HCT116 (cell line): ENCODE measurements at regions not wholly inside any gene's neighbourhood (a gene's known extent, or its start where the extent isn't known, plus 50 kb on each side); places are given as distances from the start of the nearest gene placed in this dataset.

Experiments used
- ATAC-seq: fragments of 200-7000 bp; cut with Tn5 transposase; 2 replicates; pipeline ENCODE4 v1.9.1; 2020; ENCODE audit warnings: mild to moderate bottlenecking, moderate library complexity
- BruUV-seq: library from RNA; stranded (reverse); fragments of 400-500 nt; replicated peaks from 2 replicates; lab custom pipeline; 2021; lab: Mats Ljungman, UMichigan
- CTCF ChIA-PET: fragments of 300-600 bp; sonication (Branson Sonifier 250); formaldehyde crosslinking; loops from one replicate; lab custom pipeline; 2021; ENCODE audit warnings: antibody characterized with exemption; lab: Charles Lee
- POLR2A ChIA-PET: fragments of 300-600, 350-600 bp; sonication (Branson Sonifier 250); formaldehyde crosslinking; loops from one replicate; lab custom pipeline; 2021; ENCODE audit warnings: antibody characterized with exemption; lab: Charles Lee
- RAD21 ChIA-PET, 2 experiments: fragments of 300-600 bp; sonication (Branson Sonifier 250); formaldehyde crosslinking; loops; one replicate each; lab custom pipeline; 2023; ENCODE audit warnings: low total read pairs in 2 of 2; ENCODE audit not compliant: uncharacterized antibody in 2 of 2, unreplicated experiment in 2 of 2, low non-redundant PET in 1 of 2; lab: Charles Lee
- DNase-seq: peaks from one replicate; pipeline ENCODE4 v3.0.0-alpha.2; 2010; ENCODE audit warnings: low read depth, low spot score
- H2AFZ ChIP-seq: fragments of 200-600 bp; shearing (Covaris generic), sonication (generic); 2 replicates; pipeline ENCODE4 v1.6.1; 2017; ENCODE audit warnings: low read depth, mixed run types, mixed read lengths, antibody characterized with exemption, low read length; ENCODE audit not compliant: poor library complexity, severe bottlenecking
- H3K27ac ChIP-seq: 2 replicates; pipeline ENCODE4 v1.5.1; 2012; ENCODE audit warnings: low read depth, low read length
- H3K27me3 ChIP-seq: fragments of 200-600 bp; sonication (generic); 2 replicates; pipeline ENCODE4 v1.6.1; 2016; ENCODE audit warnings: mixed run types, low read length, mixed read lengths; ENCODE audit not compliant: insufficient read depth
- H3K36me3 ChIP-seq, 2 experiments: fragments of 200-500 bp in 1 of 2; fragments of 200-600 bp in 1 of 2; sonication (Bioruptor generic) in 1 of 2; sonication (generic) in 1 of 2; 2 replicates each; pipeline versions ENCODE4 v1.5.1 to v1.6.1; 2014 to 2016; ENCODE audit warnings: low read length in 2 of 2, inconsistent platforms in 1 of 2, mixed read lengths in 1 of 2, mixed run types in 1 of 2; ENCODE audit not compliant: insufficient read depth in 2 of 2, control insufficient read depth in 1 of 2
- H3K4me1 ChIP-seq, 2 experiments: fragments of 200-600 bp in 1 of 2; sonication (generic) in 1 of 2; 2 replicates each; pipeline versions ENCODE4 v1.5.1 to v1.6.1; 2012 to 2017; ENCODE audit warnings: low read length in 2 of 2, inconsistent platforms in 1 of 2, mild to moderate bottlenecking in 1 of 2, mixed read lengths in 1 of 2, mixed run types in 1 of 2, moderate library complexity in 1 of 2; ENCODE audit not compliant: insufficient read depth in 2 of 2, control insufficient read depth in 1 of 2
- H3K4me2 ChIP-seq: fragments of 200-600 bp; sonication (generic); 2 replicates; pipeline ENCODE4 v1.6.1; 2017; ENCODE audit warnings: mixed run types, low read length, mixed read lengths
- H3K4me3 ChIP-seq, 2 experiments: fragments of 200-600 bp in 1 of 2; sonication (generic) in 1 of 2; replicated peaks in 1 of 2; 2 replicates each; pipeline ENCODE4 v1.5.1; 2011 to 2016; ENCODE audit warnings: low read length in 2 of 2, control low read depth in 1 of 2, low read depth in 1 of 2, mild to moderate bottlenecking in 1 of 2, mixed read lengths in 1 of 2, mixed run types in 1 of 2
- H3K79me2 ChIP-seq: fragments of 200-600 bp; sonication (generic); 2 replicates; pipeline ENCODE4 v1.6.1; 2017; ENCODE audit warnings: mild to moderate bottlenecking, mixed run types, low read length, moderate library complexity, mixed read lengths; ENCODE audit not compliant: insufficient read depth
- H3K9ac ChIP-seq: fragments of 200-600 bp; sonication (generic); 2 replicates; pipeline ENCODE4 v1.6.1; 2016; ENCODE audit warnings: low read length, mixed read lengths
- H3K9me2 ChIP-seq: fragments of 200-600 bp; sonication (generic), shearing (Covaris generic); 2 replicates; pipeline ENCODE4 v1.6.1; 2017; ENCODE audit warnings: mixed run types, mild to moderate bottlenecking, moderate library complexity; ENCODE audit not compliant: insufficient read depth
- H3K9me3 ChIP-seq, 2 experiments: fragments of 200-500 bp in 1 of 2; fragments of 200-600 bp in 1 of 2; sonication (Bioruptor generic) in 1 of 2; sonication (generic) in 1 of 2; 2 replicates each; pipeline ENCODE4 v1.6.1; 2014 to 2017; ENCODE audit warnings: low read length in 2 of 2, mixed read lengths in 2 of 2, inconsistent platforms in 1 of 2, low read depth in 1 of 2, mild to moderate bottlenecking in 1 of 2, mixed run types in 1 of 2, moderate library complexity in 1 of 2; ENCODE audit not compliant: control insufficient read depth in 1 of 2, insufficient read depth in 1 of 2
- H4K20me1 ChIP-seq: fragments of 200-600 bp; sonication (generic), shearing (Covaris generic); 2 replicates; pipeline ENCODE4 v1.6.1; 2017; ENCODE audit warnings: mixed run types, mild to moderate bottlenecking, moderate library complexity; ENCODE audit not compliant: insufficient read depth
- ATF3 ChIP-seq: IDR thresholded peaks from 2 replicates; pipeline ENCODE4 v1.6.1; 2012
- CBX3 ChIP-seq: IDR thresholded peaks from 2 replicates; pipeline ENCODE4 v1.6.1; 2012; ENCODE audit warnings: low read depth
- CEBPB ChIP-seq: IDR thresholded peaks from 2 replicates; pipeline ENCODE4 v1.6.1; 2012; ENCODE audit warnings: low read depth
- ELF1 ChIP-seq: IDR thresholded peaks from 2 replicates; pipeline ENCODE4 v1.6.1; 2012; ENCODE audit warnings: low read depth, borderline replicate concordance
- EZH2 ChIP-seq: fragments of 200-600 bp; sonication (generic); IDR thresholded peaks from 2 replicates; pipeline ENCODE4 v1.6.1; 2017; ENCODE audit warnings: antibody characterized with exemption, mixed run types
- MAX ChIP-seq: IDR thresholded peaks from 2 replicates; pipeline ENCODE4 v1.6.1; 2012
- POLR2A ChIP-seq: IDR thresholded peaks from 2 replicates; pipeline ENCODE4 v1.7.0; 2011; ENCODE audit warnings: borderline replicate concordance; ENCODE audit not compliant: insufficient read depth, insufficient read length; ENCODE audit errors: extremely low read depth
- POLR2AphosphoS5 ChIP-seq: IDR thresholded peaks from 2 replicates; pipeline ENCODE4 v1.6.1; 2011; ENCODE audit warnings: mild to moderate bottlenecking, low read depth, low read length, moderate library complexity
- RAD21 ChIP-seq: IDR thresholded peaks from 2 replicates; pipeline ENCODE4 v1.6.1; 2012; ENCODE audit warnings: low read depth, mild to moderate bottlenecking
- REST ChIP-seq: IDR thresholded peaks from 2 replicates; pipeline ENCODE4 v1.6.1; 2012; ENCODE audit warnings: low read depth
- SIN3A ChIP-seq: IDR thresholded peaks from 2 replicates; pipeline ENCODE4 v1.6.1; 2012; ENCODE audit warnings: low read depth
- SRF ChIP-seq: IDR thresholded peaks from 2 replicates; pipeline ENCODE4 v1.6.1; 2012; ENCODE audit warnings: low read depth
- TCF7L2 ChIP-seq: IDR thresholded peaks from 2 replicates; pipeline ENCODE4 v1.7.0; 2011; ENCODE audit warnings: borderline replicate concordance, inconsistent platforms; ENCODE audit not compliant: insufficient read depth, insufficient read length; ENCODE audit errors: extremely low read depth
- YY1 ChIP-seq: IDR thresholded peaks from 2 replicates; pipeline ENCODE4 v1.6.1; 2011; ENCODE audit warnings: low read length, low read depth, moderate library complexity, mild to moderate bottlenecking; ENCODE audit not compliant: insufficient replicate concordance; ENCODE audit errors: extremely low read depth
- ZBTB33 ChIP-seq: IDR thresholded peaks from 2 replicates; pipeline ENCODE4 v1.6.1; 2011; ENCODE audit warnings: mild to moderate bottlenecking, low read length, moderate library complexity; ENCODE audit not compliant: insufficient replicate concordance; ENCODE audit errors: extremely low read depth
- ZFX ChIP-seq: fragments of 450-650 bp; IDR thresholded peaks from 2 replicates; pipeline ENCODE4 v1.6.1; 2017
- ZNF274 ChIP-seq: fragments of 200-500 bp; sonication (Bioruptor generic); IDR thresholded peaks from 2 replicates; pipeline ENCODE4 v1.6.1; 2014; ENCODE audit warnings: mild to moderate bottlenecking, low read depth, low read length, inconsistent platforms
- intact Hi-C: fragments of 100-400 bp; cut with micrococcal nuclease; formaldehyde crosslinking; loops from 2 replicates; pipeline ENCODE4 v1.10.0; 2022

GRCh38 chr6:139649128-139649527 is 274.7 kb upstream of the CITED2 start:
- Histone ChIP-seq H3K9me2 (no peaks in the 10 kb centered on the region), H3K4me3 (no peak overlapping the region), H3K27ac (no peak overlapping the region), H3K36me3 (no peaks in the 10 kb centered on the region), H3K4me2 (no peak overlapping the region), H3K9me3 (no peaks in the 10 kb centered on the region), H3K4me1 (no peaks in the 10 kb centered on the region), H2AFZ (no peak overlapping the region), H3K9ac (no peak overlapping the region), H3K79me2 (no peaks in the 10 kb centered on the region), H4K20me1 (no peaks in the 10 kb centered on the region), H3K27me3 (no peaks in the 10 kb centered on the region)
- ATAC-seq (no peak), DNase-seq (no peak)
- intact Hi-C loops, result no loop called here
- BruUV-seq, result no TSS peak
- no peak for TF ChIP-seq ZNF274
- no peak for TF ChIP-seq SRF
- no peak for TF ChIP-seq ATF3
- TF ChIP-seq POLR2A, result no peak
- no peak for TF ChIP-seq ZFX
- TF ChIP-seq YY1, result no peak
- no peak for TF ChIP-seq CBX3
- TF ChIP-seq ZBTB33, result no peak
- TF ChIP-seq POLR2AphosphoS5, result no peak
- TF ChIP-seq TCF7L2, result no peak
- TF ChIP-seq CEBPB, result no peak
- TF ChIP-seq ELF1, result no peak
- no peak for TF ChIP-seq RAD21
- no peak for TF ChIP-seq EZH2
- TF ChIP-seq SIN3A, result no peak
- no peak for TF ChIP-seq REST
- TF ChIP-seq MAX, result no peak
- ChIA-PET RAD21 (no interaction called here), POLR2A (no interaction called here), CTCF (no interaction called here)
